HG02852 (cell line): ENCODE measurements at regions not wholly inside any gene's neighbourhood (a gene's known extent, or its start where the extent isn't known, plus 50 kb on each side); places are given as distances from the start of the nearest gene placed in this dataset.
"Not testable (repeated sequence)": the region's sequence is repeated elsewhere in the genome, so short reads cannot be mapped to it uniquely, and the experiment has no call there.

ENCODE experiments used
- ATAC-seq: cut with Tn5 transposase; IDR thresholded peaks from one replicate; pipeline ENCODE4 v1.9.1; 2021; ENCODE audit warnings: mild to moderate bottlenecking, moderate library complexity; ENCODE audit not compliant: unreplicated experiment

DNA sequence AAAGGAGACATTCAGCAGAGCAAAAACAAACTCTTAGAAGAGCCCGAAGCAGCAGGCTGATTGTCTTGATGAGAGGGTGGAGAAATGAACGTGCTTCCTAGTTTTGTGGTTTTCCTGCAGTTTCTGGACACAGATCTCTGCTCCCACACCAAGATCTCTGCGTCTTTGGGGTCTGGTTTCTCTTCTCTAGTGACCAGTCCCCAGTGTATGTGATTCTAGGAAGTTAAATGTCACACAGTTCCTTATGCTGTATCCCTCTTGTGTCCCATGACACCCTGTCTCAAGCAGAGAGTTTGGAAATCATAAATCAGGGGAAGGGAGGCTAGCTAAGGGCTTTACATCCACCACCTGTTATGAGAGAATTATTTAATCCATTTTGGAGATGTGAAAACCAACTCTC is 55.4 kb upstream of the KLF14 start:
- ATAC-seq: no peak

GRCh38 chr7:130791746-130792145 is 57.7 kb upstream of the KLF14 start:
- no peak for ATAC-seq

- ATAC-seq: no peak
Observed at GRCh38 chr7:130793855-130794618, 60.0 kb upstream of the KLF14 start.

DNA sequence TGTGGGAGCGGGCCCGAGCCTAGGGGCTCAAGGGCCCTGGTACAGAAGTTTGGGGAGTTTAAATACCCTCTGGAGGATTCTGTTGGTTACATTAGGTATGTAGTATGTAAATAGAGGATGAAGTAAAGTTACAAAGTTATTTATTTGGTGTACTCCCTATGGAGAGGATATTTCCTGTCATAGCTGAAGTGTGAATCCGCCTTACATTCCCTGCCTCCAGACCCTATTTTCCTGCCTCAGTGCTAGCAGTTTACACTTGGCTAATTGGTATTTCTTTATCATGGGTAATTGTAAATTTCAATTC is 60.6 kb upstream of the KLF14 start:
- ATAC-seq: no peak

DNA sequence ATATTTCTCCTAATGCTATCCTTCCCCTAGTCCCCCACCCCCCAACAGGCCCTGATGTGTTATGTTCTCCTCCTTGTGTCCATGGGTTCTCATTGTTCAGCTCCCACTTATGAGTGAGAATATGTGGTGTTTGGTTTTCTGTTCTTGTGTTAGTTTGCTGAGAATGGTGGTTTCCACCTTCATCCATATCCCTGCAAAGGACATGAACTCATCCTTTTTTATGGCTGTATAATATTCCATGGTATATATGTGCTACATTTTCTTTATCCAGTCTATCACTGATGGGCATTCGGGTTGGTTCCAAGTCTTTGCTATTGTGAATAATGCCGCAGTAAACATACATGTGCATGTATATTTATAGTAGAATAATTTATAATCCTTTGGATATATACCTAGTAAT is 62.4 kb upstream of the KLF14 start:
- not testable (repeated sequence) for ATAC-seq

DNA sequence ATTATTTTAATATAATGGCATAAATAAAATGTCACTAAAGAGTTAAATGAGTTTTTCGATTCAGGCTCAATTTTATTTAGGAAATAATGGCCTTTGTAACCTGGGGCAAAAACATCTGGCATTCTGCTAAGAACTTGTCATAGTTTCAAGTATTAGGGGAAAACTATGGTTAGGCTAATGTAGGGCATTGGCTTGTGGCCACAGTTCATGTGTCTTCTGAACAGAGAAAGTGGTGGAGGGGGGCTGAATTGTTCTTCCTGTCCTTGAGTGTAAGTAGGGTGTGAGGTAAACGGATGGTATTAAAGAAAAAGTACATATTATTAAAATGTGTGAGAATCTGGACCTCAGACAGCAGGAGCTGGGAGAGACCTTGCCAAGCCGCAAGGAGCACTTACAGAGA is 69.1 kb upstream of the KLF14 start:
- ATAC-seq: no peak

- ATAC-seq: no peak
Observed at GRCh38 chr7:130804220-130804619, 70.2 kb upstream of the KLF14 start.

DNA sequence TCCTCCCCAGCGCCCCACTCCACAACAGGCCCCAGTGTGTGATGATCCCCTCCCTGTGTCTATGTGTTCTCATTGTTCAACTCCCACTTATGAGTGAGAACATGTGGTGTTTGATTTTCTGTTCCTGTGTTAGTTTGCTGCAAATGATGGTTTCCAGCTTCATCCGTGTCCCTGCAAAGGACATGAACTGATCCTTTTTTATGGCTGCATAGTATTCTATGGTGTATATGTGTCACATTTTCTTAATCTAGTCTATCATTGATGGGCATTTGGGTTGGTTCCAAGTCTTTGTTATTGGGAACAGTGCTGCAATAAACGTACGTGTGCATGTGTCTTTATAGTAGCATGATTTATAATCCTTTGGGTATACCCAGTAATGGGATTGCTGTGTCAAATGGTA is 78.8 kb upstream of the KLF14 start:
- not testable (repeated sequence) for ATAC-seq

DNA sequence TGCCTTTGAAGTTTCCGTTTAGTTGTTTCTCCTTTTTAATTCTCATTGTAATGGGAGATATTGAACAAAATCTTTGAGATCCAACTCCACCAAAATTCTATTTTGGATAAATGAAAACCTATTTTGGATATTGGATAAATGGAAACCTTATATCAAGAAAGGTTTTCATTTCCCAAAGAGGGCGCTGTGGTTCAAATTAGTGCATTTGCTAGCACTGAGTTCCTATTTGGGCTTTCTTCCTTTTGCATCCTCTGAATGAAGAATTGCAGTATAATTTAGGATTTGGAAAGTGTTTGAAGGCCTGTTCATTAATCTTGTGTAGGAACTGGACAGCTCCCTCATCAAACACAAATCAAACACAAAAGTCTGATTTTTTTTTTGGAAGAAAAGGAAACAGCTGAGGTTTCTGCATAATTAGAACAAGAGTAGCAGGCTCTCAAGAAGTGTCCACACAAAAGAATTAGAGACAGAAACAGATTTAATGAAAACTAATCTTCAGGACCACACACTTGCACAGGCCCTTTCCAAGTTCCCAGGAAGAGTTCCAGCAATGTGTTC is 80.8 kb upstream of the KLF14 start:
- no peak for ATAC-seq

- no peak for ATAC-seq
Observed at GRCh38 chr7:130818056-130818455, 84.0 kb upstream of the KLF14 start.

DNA sequence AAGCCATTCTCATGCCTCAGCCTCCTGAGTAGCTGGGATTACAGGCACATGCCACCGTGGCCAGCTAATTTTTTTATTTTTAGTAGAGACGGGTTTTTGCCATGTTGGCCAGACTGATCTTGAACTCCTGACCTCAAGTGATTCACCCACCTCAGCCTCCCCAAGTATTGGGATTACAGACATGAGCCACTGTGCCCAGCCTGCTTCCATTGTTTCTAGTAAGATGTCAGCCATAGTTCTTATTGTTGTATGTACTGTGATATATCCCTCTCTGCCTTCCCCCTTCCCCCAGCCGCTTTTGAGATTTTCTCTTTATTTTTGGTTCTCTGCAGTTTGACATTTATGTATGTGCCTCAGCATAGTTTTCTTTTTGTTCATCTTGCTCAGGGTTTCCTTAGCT is 87.9 kb upstream of the KLF14 start:
- no peak for ATAC-seq

DNA sequence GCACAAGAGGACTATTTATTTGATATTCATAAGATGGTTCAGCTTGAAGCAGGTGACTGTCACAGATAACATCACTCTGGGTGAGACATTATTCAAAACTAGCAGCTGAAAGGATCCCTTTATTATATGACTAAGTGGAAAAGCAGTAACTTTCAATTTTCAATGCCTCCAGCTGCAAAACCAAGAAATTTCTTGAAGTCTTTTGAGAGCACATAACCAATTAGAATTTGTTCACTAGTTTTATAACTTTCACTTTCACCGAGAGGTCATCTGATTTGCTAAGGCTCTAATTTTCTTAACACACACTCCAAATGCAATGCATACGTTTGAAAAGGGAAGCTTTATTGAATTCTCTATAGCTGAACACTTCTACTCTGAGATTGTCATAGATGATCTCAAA is 88.6 kb upstream of the KLF14 start:
- ATAC-seq: no peak

- ATAC-seq: no peak
Observed at GRCh38 chr7:130823060-130823459, 89.1 kb upstream of the KLF14 start.

GRCh38 chr7:130825819-130826218 is 91.8 kb upstream of the KLF14 start:
- no peak for ATAC-seq

GRCh38 chr7:130829415-130829814 is 95.4 kb upstream of the KLF14 start:
- no peak for ATAC-seq

DNA sequence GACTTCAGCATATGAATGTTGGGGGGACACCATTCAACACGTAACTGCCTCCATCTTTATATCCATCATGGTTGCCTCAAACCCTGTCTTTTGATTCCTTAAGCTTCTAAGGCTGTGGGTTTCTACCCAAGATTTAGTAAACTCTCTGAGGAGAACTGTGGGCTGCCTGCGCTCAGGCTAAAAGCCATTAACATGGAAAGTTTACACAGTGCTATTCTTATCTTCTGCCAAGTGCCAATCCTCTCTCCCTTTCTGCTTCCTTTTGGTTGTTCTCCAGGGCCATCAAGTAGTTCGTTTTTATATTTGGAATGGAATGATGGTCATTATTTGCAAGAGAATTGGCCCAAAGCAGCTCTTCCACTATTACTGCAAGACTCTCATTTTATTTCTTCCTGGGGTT is 97.3 kb upstream of the KLF14 start:
- ATAC-seq: no peak

GRCh38 chr7:130831817-130832481 is 97.9 kb upstream of the KLF14 start:
- ATAC-seq: no peak

- no peak for ATAC-seq
Observed at GRCh38 chr7:130838738-130839137, 104.7 kb upstream of the KLF14 start.

- no peak for ATAC-seq
Observed at GRCh38 chr7:130840599-130840998, 106.6 kb upstream of the KLF14 start.

DNA sequence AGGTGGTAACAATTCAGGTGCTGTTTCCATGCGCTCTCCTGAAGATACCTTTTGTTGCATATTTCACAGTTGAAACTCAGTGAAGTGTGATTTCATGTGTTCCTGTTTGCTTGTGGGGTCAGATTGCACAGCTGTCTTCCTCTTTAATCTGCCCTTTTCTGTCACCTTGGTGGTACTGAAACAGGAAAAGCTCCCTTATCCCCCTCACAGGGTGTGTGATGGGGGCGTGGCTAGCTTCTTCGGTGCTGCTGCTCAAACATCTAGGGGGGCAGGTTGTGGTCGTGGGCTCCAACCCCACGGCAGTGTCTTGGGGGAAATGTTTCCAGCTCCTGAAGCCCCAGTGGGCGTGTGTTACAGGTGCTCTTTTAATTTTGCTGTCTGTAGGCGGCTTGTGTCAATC is 107.4 kb upstream of the KLF14 start:
- no peak for ATAC-seq

DNA sequence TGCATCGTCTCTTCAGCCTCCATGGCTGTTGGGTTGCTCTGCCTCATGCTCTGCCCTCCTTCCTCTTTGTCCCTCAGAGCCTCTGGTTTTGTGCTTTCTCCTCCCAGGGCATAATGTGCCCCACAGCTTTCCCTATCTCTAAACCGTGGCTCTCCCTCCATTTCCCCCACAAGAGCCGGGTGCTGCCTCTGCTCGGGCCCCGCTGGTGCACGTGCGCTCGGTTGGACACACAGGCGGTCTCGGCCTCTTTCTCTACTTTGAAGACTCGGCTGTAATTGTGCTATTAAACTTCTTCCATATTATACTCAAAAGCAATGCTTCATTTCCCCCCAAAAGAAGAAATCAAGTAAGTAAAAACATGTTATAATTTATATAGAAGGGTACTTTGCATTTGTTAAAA is 109.7 kb upstream of the KLF14 start:
- no peak for ATAC-seq

- ATAC-seq: no peak
Observed at GRCh38 chr7:130844811-130845580, 111.0 kb upstream of the KLF14 start.
